K562 (cell line): ENCODE measurements at regions not wholly inside any gene's neighbourhood (a gene's known extent, or its start where the extent isn't known, plus 50 kb on each side); places are given as distances from the start of the nearest gene placed in this dataset.

Experiments
- ARID1B ChIP-seq: fragments of 450-650 bp; IDR thresholded peaks from 2 replicates; pipeline ENCODE4 v1.6.1; 2016; ENCODE audit warnings: antibody characterized with exemption, mild to moderate bottlenecking, inconsistent platforms
- CC2D1A ChIP-seq: fragments of 450-650 bp; IDR thresholded peaks from 2 replicates; pipeline ENCODE4 v1.6.1; 2017; ENCODE audit warnings: mild to moderate bottlenecking
- CREB1 ChIP-seq, 2 experiments: sonication (generic) in 1 of 2; formaldehyde crosslinking in 1 of 2; IDR thresholded peaks; 2 replicates each; pipeline versions ENCODE4 v1.6.1 to v1.8.0; 2012 to 2022; ENCODE audit warnings: inconsistent platforms in 1 of 2, mild to moderate bottlenecking in 1 of 2, missing genetic modification reagents in 1 of 2, moderate library complexity in 1 of 2
- DACH1 ChIP-seq: fragments of 450-650 bp; IDR thresholded peaks from 2 replicates; pipeline ENCODE4 v1.6.1; 2018; ENCODE audit not compliant: partially characterized antibody
- EGR1 ChIP-seq: fragments of 450-650 bp; conservative IDR thresholded peaks from 2 replicates; pipeline ENCODE4 v1.6.1; 2017; ENCODE audit warnings: mild to moderate bottlenecking
- HDAC1 ChIP-seq, 2 experiments: fragments of 450-650 bp; IDR thresholded peaks; 2 replicates each; pipeline ENCODE4 v1.6.1; 2016 to 2017; ENCODE audit warnings: inconsistent platforms in 1 of 2, mild to moderate bottlenecking in 1 of 2, moderate library complexity in 1 of 2
- HMGN3 ChIP-seq: IDR thresholded peaks from 2 replicates; pipeline ENCODE4 v1.6.1; 2011; ENCODE audit warnings: borderline replicate concordance, low read depth, mild to moderate bottlenecking, mixed read lengths, low read length; ENCODE audit not compliant: insufficient read length; ENCODE audit errors: extremely low read depth
- MEIS2 ChIP-seq: fragments of 450-650 bp; IDR thresholded peaks from 2 replicates; pipeline ENCODE4 v1.6.1; 2014; ENCODE audit warnings: mild to moderate bottlenecking; ENCODE audit not compliant: partially characterized antibody
- PTBP1 ChIP-seq: fragments of 200-400 bp; formaldehyde crosslinking; IDR thresholded peaks from 2 replicates; pipeline ENCODE4 v1.6.1; 2017; ENCODE audit warnings: low read depth, low read length
- RBM14 ChIP-seq: fragments of 200-400 bp; formaldehyde crosslinking; IDR thresholded peaks from 2 replicates; pipeline ENCODE4 v1.6.1; 2018; ENCODE audit warnings: low read depth, mild to moderate bottlenecking, low read length, moderate library complexity, borderline replicate concordance; ENCODE audit not compliant: insufficient read depth
- REST ChIP-seq, 2 experiments: fragments of 450-650 bp; formaldehyde crosslinking in 1 of 2; IDR thresholded peaks; 2 replicates each; pipeline versions ENCODE4 v1.4.0 to v1.6.1; 2014 to 2020; ENCODE audit warnings: mild to moderate bottlenecking in 2 of 2, borderline replicate concordance in 1 of 2, low read depth in 1 of 2
- ZBED1 ChIP-seq: IDR thresholded peaks from 2 replicates; pipeline ENCODE4 v1.6.1; 2014
- ZNF23 ChIP-seq: fragments of 250-450 bp; sonication (Bioruptor Pico); IDR thresholded peaks from 2 replicates; pipeline ENCODE4 v1.4.0; 2020; ENCODE audit warnings: mild to moderate bottlenecking
- ZNF436 ChIP-seq: fragments of 250-450, 450-650 bp; sonication (Bioruptor Pico); formaldehyde crosslinking; IDR thresholded peaks from 2 replicates; pipeline ENCODE4 v1.7.0; 2020; ENCODE audit warnings: mild to moderate bottlenecking
- ZNF444 ChIP-seq: fragments of 250-450 bp; sonication (Bioruptor Pico); IDR thresholded peaks from 2 replicates; pipeline ENCODE4 v1.4.0; 2020; ENCODE audit warnings: mild to moderate bottlenecking, moderate library complexity
- ZNF668 ChIP-seq: fragments of 250-450 bp; sonication (Bioruptor Pico); IDR thresholded peaks from 2 replicates; pipeline ENCODE4 v1.8.0; 2022; ENCODE audit warnings: mild to moderate bottlenecking, inconsistent platforms
- ZNF780A ChIP-seq: fragments of 250-450 bp; sonication (Bioruptor Pico); IDR thresholded peaks from 2 replicates; pipeline ENCODE4 v1.5.0; 2021; ENCODE audit warnings: mild to moderate bottlenecking
- ZZZ3 ChIP-seq: fragments of 450-650 bp; IDR thresholded peaks from 2 replicates; pipeline ENCODE4 v1.6.1; 2016; ENCODE audit warnings: antibody characterized with exemption, mild to moderate bottlenecking, moderate library complexity
- TF ChIP-seq, protein P1 (sequence below): fragments of 450-650 bp; IDR thresholded peaks from 2 replicates; pipeline ENCODE4 v1.6.1; 2016; ENCODE audit warnings: mild to moderate bottlenecking

- TF ChIP-seq REST (IDR thresholded peaks at IDR 0.05; ENCODE audit: borderline replicate concordance) = peak; percentile 77
- no peak for TF ChIP-seq REST (CRISPR knock-in tag; IDR thresholded peaks at IDR 0.05; ENCODE audit: low read depth)
- no peak for TF ChIP-seq RBM14
- TF ChIP-seq ZZZ3 = no peak
- TF ChIP-seq, protein P1, sequence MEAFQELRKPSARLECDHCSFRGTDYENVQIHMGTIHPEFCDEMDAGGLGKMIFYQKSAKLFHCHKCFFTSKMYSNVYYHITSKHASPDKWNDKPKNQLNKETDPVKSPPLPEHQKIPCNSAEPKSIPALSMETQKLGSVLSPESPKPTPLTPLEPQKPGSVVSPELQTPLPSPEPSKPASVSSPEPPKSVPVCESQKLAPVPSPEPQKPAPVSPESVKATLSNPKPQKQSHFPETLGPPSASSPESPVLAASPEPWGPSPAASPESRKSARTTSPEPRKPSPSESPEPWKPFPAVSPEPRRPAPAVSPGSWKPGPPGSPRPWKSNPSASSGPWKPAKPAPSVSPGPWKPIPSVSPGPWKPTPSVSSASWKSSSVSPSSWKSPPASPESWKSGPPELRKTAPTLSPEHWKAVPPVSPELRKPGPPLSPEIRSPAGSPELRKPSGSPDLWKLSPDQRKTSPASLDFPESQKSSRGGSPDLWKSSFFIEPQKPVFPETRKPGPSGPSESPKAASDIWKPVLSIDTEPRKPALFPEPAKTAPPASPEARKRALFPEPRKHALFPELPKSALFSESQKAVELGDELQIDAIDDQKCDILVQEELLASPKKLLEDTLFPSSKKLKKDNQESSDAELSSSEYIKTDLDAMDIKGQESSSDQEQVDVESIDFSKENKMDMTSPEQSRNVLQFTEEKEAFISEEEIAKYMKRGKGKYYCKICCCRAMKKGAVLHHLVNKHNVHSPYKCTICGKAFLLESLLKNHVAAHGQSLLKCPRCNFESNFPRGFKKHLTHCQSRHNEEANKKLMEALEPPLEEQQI = no peak
- TF ChIP-seq CREB1 (IDR thresholded peaks at IDR 0.05) = no peak
- TF ChIP-seq CREB1 (CRISPR knock-in tag; IDR thresholded peaks at IDR 0.05) = no peak
- no peak for TF ChIP-seq HMGN3
- no peak for TF ChIP-seq ZNF668 (CRISPR knock-in tag)
- 0 out of 2 replicates have a peak, but pooled peaks have one; percentile 6 for TF ChIP-seq ZNF436 (CRISPR knock-in tag)
- no peak for TF ChIP-seq ZNF23 (CRISPR knock-in tag)
- no peak for TF ChIP-seq MEIS2
- no peak for TF ChIP-seq EGR1
- TF ChIP-seq ZBED1 = no peak
- no peak for TF ChIP-seq ARID1B
- no peak for TF ChIP-seq DACH1
- TF ChIP-seq CC2D1A = 0 out of 2 replicates have a peak, but pooled peaks have one; percentile 31
- TF ChIP-seq PTBP1 = no peak
- TF ChIP-seq ZNF780A = no peak
- TF ChIP-seq HDAC1 (IDR thresholded peaks at IDR 0.05) = no peak
- no peak for TF ChIP-seq ZNF444
Measured at GRCh38 chr5:148733601-148734438, 79.5 kb upstream of the HTR4 start (continued).
